ENCODE measurements at regions not wholly inside any gene's neighbourhood (a gene's known extent, or its start where the extent isn't known, plus 50 kb on each side); places are given as distances from the start of the nearest gene placed in this dataset.

- DNase-seq (ENCODE audit: low spot score): no peak
Observed at GRCh38 chr17:14762736-14763479, 462.0 kb downstream of the HS3ST3B1 start.

GRCh38 chr17:14760719-14761411 is 460.0 kb downstream of the HS3ST3B1 start:
- no peak for DNase-seq (ENCODE audit: low spot score)

- DNase-seq (ENCODE audit: low spot score): no peak
Observed at GRCh38 chr17:14760212-14760611, 459.3 kb downstream of the HS3ST3B1 start.

- no peak for DNase-seq (ENCODE audit: low spot score)
Observed at GRCh38 chr17:14759325-14759724, 458.4 kb downstream of the HS3ST3B1 start.

- no peak for DNase-seq (ENCODE audit: low spot score)
Observed at GRCh38 chr17:14756479-14756878, 455.6 kb downstream of the HS3ST3B1 start.

- no peak for DNase-seq (ENCODE audit: low spot score)
Observed at GRCh38 chr17:14755002-14755401, 454.1 kb downstream of the HS3ST3B1 start.

GRCh38 chr17:14753383-14753782 is 452.5 kb downstream of the HS3ST3B1 start:
- no peak for DNase-seq (ENCODE audit: low spot score)

- DNase-seq (ENCODE audit: low spot score): no peak
Observed at GRCh38 chr17:14752011-14752410, 451.1 kb downstream of the HS3ST3B1 start.

GRCh38 chr17:14750866-14751265 is 450.0 kb downstream of the HS3ST3B1 start:
- DNase-seq (ENCODE audit: low spot score): no peak

- DNase-seq (ENCODE audit: low spot score): no peak
Observed at GRCh38 chr17:14749269-14749668, 448.4 kb downstream of the HS3ST3B1 start.

GRCh38 chr17:14748036-14748710 is 447.3 kb downstream of the HS3ST3B1 start:
- no peak for DNase-seq (ENCODE audit: low spot score)

- no peak for DNase-seq (ENCODE audit: low spot score)
Observed at GRCh38 chr17:14747603-14747950, 446.7 kb downstream of the HS3ST3B1 start.

- no peak for DNase-seq (ENCODE audit: low spot score)
Observed at GRCh38 chr17:14746822-14747602, 446.1 kb downstream of the HS3ST3B1 start.

GRCh38 chr17:14745541-14745940 is 444.7 kb downstream of the HS3ST3B1 start:
- DNase-seq (ENCODE audit: low spot score): no peak

GRCh38 chr17:14744761-14745473 is 444.0 kb downstream of the HS3ST3B1 start:
- no peak for DNase-seq (ENCODE audit: low spot score)

GRCh38 chr17:14741491-14741890 is 440.6 kb downstream of the HS3ST3B1 start:
- DNase-seq (ENCODE audit: low spot score): no peak

GRCh38 chr17:14739656-14740431 is 439.0 kb downstream of the HS3ST3B1 start:
- no peak for DNase-seq (ENCODE audit: low spot score)

- DNase-seq (ENCODE audit: low spot score): no peak
Observed at GRCh38 chr17:14738652-14738988, 437.7 kb downstream of the HS3ST3B1 start.

- DNase-seq (ENCODE audit: low spot score): no peak
Observed at GRCh38 chr17:14737984-14738651, 437.2 kb downstream of the HS3ST3B1 start.

- no peak for DNase-seq (ENCODE audit: low spot score)
Observed at GRCh38 chr17:14736631-14737030, 435.8 kb downstream of the HS3ST3B1 start.

All from CD4-positive, alpha-beta T cell treated with Interleukin-6 at 100 ng/mL for 8 hours (primary cell).